ENCODE measurements at regions not wholly inside any gene's neighbourhood (a gene's known extent, or its start where the extent isn't known, plus 50 kb on each side); places are given as distances from the start of the nearest gene placed in this dataset.

DNA sequence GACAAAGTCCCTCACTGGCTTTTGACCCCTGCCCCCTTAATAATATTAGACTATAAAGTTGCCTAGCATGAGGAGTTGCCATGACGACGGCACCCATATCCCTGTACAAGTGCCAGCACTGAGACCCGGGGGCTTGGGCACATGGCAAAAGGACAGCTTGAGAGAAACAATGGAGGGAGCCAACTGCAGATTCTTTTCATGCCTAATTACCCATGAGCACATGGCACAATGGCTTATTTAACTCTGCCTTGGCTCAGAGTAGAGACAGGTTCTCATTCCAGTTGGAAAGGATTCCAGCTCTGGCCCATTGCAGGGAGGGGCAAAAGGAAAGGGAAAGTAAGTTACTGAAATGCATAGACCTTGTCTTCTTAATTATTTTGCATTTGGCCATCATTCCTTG, 261.2 kb upstream of the UBASH3B start:
- DNase-seq, result no peak
- H3K27me3 ChIP-seq, result no peaks in the 10 kb centered on the region
- H3K9me3 ChIP-seq, result no peaks in the 10 kb centered on the region
- H3K27ac ChIP-seq, result no peak overlapping the region
- no peak for TF ChIP-seq POLR2A (IDR thresholded peaks at IDR 0.05)
- TF ChIP-seq, protein P1, sequence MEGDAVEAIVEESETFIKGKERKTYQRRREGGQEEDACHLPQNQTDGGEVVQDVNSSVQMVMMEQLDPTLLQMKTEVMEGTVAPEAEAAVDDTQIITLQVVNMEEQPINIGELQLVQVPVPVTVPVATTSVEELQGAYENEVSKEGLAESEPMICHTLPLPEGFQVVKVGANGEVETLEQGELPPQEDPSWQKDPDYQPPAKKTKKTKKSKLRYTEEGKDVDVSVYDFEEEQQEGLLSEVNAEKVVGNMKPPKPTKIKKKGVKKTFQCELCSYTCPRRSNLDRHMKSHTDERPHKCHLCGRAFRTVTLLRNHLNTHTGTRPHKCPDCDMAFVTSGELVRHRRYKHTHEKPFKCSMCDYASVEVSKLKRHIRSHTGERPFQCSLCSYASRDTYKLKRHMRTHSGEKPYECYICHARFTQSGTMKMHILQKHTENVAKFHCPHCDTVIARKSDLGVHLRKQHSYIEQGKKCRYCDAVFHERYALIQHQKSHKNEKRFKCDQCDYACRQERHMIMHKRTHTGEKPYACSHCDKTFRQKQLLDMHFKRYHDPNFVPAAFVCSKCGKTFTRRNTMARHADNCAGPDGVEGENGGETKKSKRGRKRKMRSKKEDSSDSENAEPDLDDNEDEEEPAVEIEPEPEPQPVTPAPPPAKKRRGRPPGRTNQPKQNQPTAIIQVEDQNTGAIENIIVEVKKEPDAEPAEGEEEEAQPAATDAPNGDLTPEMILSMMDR (IDR thresholded peaks at IDR 0.05), result no peak
- H3K4me3 ChIP-seq, result no peak overlapping the region
- no peaks in the 10 kb centered on the region for H3K36me3 ChIP-seq
- no peaks in the 10 kb centered on the region for H3K4me1 ChIP-seq

DNA sequence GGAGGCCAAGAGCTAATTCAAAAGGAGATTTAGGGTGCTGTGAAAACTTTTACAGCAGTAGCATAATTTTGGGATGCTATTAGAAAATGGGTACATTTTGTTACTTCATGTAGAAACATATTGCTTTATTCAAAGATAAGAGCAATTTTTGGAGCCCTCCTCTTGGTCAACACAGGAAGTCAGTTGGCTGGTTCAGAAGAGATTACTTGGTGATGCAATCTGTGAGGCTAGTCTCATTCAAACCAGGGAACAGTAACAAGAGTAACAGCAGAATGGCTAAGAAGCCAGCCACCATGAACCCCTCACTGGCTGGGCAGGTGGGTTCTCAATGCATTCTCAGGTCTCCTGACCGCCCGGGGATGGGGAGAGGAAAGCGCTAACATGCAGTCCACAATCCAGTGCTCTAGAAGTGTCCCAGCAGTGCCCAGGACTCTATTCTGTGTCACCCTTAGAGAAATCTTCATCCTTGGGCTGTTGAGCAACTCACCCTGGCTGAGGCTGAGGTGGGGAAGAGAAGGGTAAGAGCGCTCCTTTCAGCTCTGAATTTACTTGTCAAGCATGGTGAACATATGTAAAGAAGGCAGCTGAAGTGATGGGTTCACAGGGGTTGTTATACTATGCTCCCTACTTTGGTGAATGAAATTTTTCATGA, 262.2 kb upstream of the UBASH3B start:
- Histone ChIP-seq H3K9me3 (no peaks in the 10 kb centered on the region), H3K4me1 (no peaks in the 10 kb centered on the region), H3K27me3 (no peaks in the 10 kb centered on the region), H3K36me3 (no peaks in the 10 kb centered on the region), H3K4me3 (no peak overlapping the region), H3K27ac (no peak overlapping the region)
- no peak for DNase-seq
- no peak for TF ChIP-seq POLR2A (IDR thresholded peaks at IDR 0.05)
- TF ChIP-seq, protein P1 (IDR thresholded peaks at IDR 0.05), result no peak

- Histone ChIP-seq H3K27ac (no peak overlapping the region), H3K4me1 (no peaks in the 10 kb centered on the region), H3K36me3 (no peaks in the 10 kb centered on the region), H3K4me3 (no peak overlapping the region), H3K9me3 (no peaks in the 10 kb centered on the region), H3K27me3 (no peaks in the 10 kb centered on the region)
- DNase-seq, result no peak
- no peak for TF ChIP-seq POLR2A (IDR thresholded peaks at IDR 0.05)
- TF ChIP-seq, protein P1 (IDR thresholded peaks at IDR 0.05), result no peak
Measured at GRCh38 chr11:122392508-122392907, 263.0 kb upstream of the UBASH3B start.

GRCh38 chr11:122391049-122391448, 264.5 kb upstream of the UBASH3B start:
- no peaks in the 10 kb centered on the region for H3K36me3 ChIP-seq
- no peaks in the 10 kb centered on the region for H3K4me1 ChIP-seq
- TF ChIP-seq, protein P1 (IDR thresholded peaks at IDR 0.05), result no peak
- no peak for TF ChIP-seq POLR2A (IDR thresholded peaks at IDR 0.05)
- H3K27me3 ChIP-seq, result no peaks in the 10 kb centered on the region
- no peak overlapping the region for H3K4me3 ChIP-seq
- no peaks in the 10 kb centered on the region for H3K9me3 ChIP-seq
- DNase-seq, result no peak
- H3K27ac ChIP-seq, result no peak overlapping the region

DNA sequence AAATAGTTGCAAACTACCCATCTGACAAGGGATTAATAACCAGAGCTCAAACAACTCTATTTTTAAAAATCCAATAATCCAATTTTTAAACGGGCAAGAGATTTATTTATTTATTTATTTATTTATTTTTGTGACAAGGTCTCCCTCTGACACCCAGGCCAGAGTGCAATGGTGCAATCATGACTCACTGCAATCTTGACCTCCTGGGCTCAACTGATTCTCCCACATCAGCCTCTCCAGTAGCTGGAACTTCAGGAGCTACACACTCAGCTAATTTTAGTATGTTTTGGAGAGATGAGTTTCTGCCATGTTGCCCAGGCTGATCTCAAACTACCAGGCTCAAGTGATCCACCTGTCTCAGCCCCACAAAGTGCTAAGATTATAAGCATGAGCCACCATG, 267.2 kb upstream of the BLID start:
- Histone ChIP-seq H3K27me3 (no peaks in the 10 kb centered on the region), H3K4me1 (no peaks in the 10 kb centered on the region), H3K9me3 (peaks cover 0 to 2% (median 0%) of the 10 kb centered on the region in 4 donors), H3K27ac (no peak overlapping the region), H3K36me3 (no peaks in the 10 kb centered on the region), H3K4me3 (no peak overlapping the region)
- TF ChIP-seq, protein P1 (IDR thresholded peaks at IDR 0.05), result no peak
- TF ChIP-seq POLR2A (IDR thresholded peaks at IDR 0.05), result no peak
- no peak for DNase-seq
